SH-SY5Y (cell line): ENCODE measurements at regions not wholly inside any gene's neighbourhood (a gene's known extent, or its start where the extent isn't known, plus 50 kb on each side); places are given as distances from the start of the nearest gene placed in this dataset.

Source experiments
- GATA2 ChIP-seq: IDR thresholded peaks from 2 replicates; pipeline ENCODE4 v1.6.1; 2011; ENCODE audit warnings: mild to moderate bottlenecking, low read depth, low read length
- GATA3 ChIP-seq: IDR thresholded peaks from 2 replicates; pipeline ENCODE4 v1.6.1; 2011; ENCODE audit warnings: low read depth, mild to moderate bottlenecking, low read length, moderate library complexity

DNA sequence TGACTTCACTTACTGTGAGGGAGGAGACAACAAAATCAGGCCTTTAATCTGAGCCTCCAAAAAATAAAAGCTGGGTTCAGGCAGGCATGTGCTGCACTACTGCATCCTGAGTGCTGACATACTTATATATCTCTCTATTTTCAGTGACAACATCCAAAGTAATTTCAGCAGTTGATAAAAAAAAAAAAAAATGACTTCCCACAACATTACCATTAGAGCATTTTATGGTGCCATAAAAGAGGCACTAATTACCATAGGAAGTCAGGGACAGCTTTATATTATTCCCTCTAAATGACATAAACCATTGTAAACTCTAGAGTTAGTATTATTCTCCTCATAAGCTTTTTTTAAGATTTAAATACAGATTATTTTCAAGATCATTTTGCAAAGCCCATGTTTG, 346.1 kb downstream of the SLCO4C1 start:
- no peak for TF ChIP-seq GATA2
- no peak for TF ChIP-seq GATA3
